ENCODE measurements at regions not wholly inside any gene's neighbourhood (a gene's known extent, or its start where the extent isn't known, plus 50 kb on each side); places are given as distances from the start of the nearest gene placed in this dataset.
"Not testable (repeated sequence)": the region's sequence is repeated elsewhere in the genome, so short reads cannot be mapped to it uniquely, and the experiment has no call there.

- H3K4me3 ChIP-seq (ENCODE audit: low read length); H3K27ac ChIP-seq (ENCODE audit: low read length); H3K27me3 ChIP-seq (ENCODE audit: control insufficient read depth, insufficient read depth, low read length); DNase-seq (ENCODE audit: low read depth, low spot score); H3K9me3 ChIP-seq (ENCODE audit: control insufficient read depth, insufficient read depth, low read length); H3K4me1 ChIP-seq (ENCODE audit: control insufficient read depth, insufficient read depth, low read length); H3K36me3 ChIP-seq (ENCODE audit: control insufficient read depth, insufficient read depth, low read length): not testable (repeated sequence)
- no CpG with 5 or more reads among the region's 5 CpGs for WGBS (ENCODE audit: insufficient coverage, insufficient read length)
These were observed 68.7 kb downstream of the PRKAB2 start for GRCh38 chr1:147103416-147104155.

GRCh38 chr1:147099192-147099591 is 73.1 kb downstream of the PRKAB2 start:
- DNase-seq (ENCODE audit: low read depth, low spot score) = no peak
- no peak overlapping the region for H3K4me3 ChIP-seq (ENCODE audit: low read length)
- H3K27ac ChIP-seq (ENCODE audit: low read length) = no peak overlapping the region
- WGBS (ENCODE audit: insufficient coverage, insufficient read length) = no CpG with 5 or more reads among the region's 6 CpGs
- no peaks in the 10 kb centered on the region for H3K36me3 ChIP-seq (ENCODE audit: control insufficient read depth, insufficient read depth, low read length)
- H3K9me3 ChIP-seq (ENCODE audit: control insufficient read depth, insufficient read depth, low read length) = no peaks in the 10 kb centered on the region
- no peaks in the 10 kb centered on the region for H3K27me3 ChIP-seq (ENCODE audit: control insufficient read depth, insufficient read depth, low read length)
- H3K4me1 ChIP-seq (ENCODE audit: control insufficient read depth, insufficient read depth, low read length) = no peaks in the 10 kb centered on the region

GRCh38 chr1:147098338-147098973 is 73.8 kb downstream of the PRKAB2 start:
- H3K4me1 ChIP-seq (ENCODE audit: control insufficient read depth, insufficient read depth, low read length); DNase-seq (ENCODE audit: low read depth, low spot score); H3K9me3 ChIP-seq (ENCODE audit: control insufficient read depth, insufficient read depth, low read length); H3K27ac ChIP-seq (ENCODE audit: low read length); H3K36me3 ChIP-seq (ENCODE audit: control insufficient read depth, insufficient read depth, low read length); H3K27me3 ChIP-seq (ENCODE audit: control insufficient read depth, insufficient read depth, low read length); H3K4me3 ChIP-seq (ENCODE audit: low read length): not testable (repeated sequence)
- no CpG with 5 or more reads among the region's 11 CpGs for WGBS (ENCODE audit: insufficient coverage, insufficient read length)

- WGBS (ENCODE audit: insufficient coverage, insufficient read length) = no CpG with 5 or more reads among the region's 4 CpGs
- Histone ChIP-seq H3K27ac (ENCODE audit: low read length) (no peak overlapping the region), H3K9me3 (ENCODE audit: control insufficient read depth, insufficient read depth, low read length) (no peaks in the 10 kb centered on the region), H3K36me3 (ENCODE audit: control insufficient read depth, insufficient read depth, low read length) (no peaks in the 10 kb centered on the region), H3K4me3 (ENCODE audit: low read length) (no peak overlapping the region), H3K4me1 (ENCODE audit: control insufficient read depth, insufficient read depth, low read length) (no peaks in the 10 kb centered on the region), H3K27me3 (ENCODE audit: control insufficient read depth, insufficient read depth, low read length) (no peaks in the 10 kb centered on the region)
- DNase-seq (ENCODE audit: low read depth, low spot score) = no peak
These were observed 76.6 kb downstream of the PRKAB2 start for GRCh38 chr1:147095691-147096090.

- no CpG with 5 or more reads among the region's 2 CpGs for WGBS (ENCODE audit: insufficient coverage, insufficient read length)
- Histone ChIP-seq H3K9me3 (ENCODE audit: control insufficient read depth, insufficient read depth, low read length) (no peaks in the 10 kb centered on the region), H3K27me3 (ENCODE audit: control insufficient read depth, insufficient read depth, low read length) (no peaks in the 10 kb centered on the region), H3K36me3 (ENCODE audit: control insufficient read depth, insufficient read depth, low read length) (no peaks in the 10 kb centered on the region), H3K27ac (ENCODE audit: low read length) (no peak overlapping the region), H3K4me3 (ENCODE audit: low read length) (no peak overlapping the region), H3K4me1 (ENCODE audit: control insufficient read depth, insufficient read depth, low read length) (no peaks in the 10 kb centered on the region)
- DNase-seq (ENCODE audit: low read depth, low spot score) = no peak
These were observed 80.5 kb downstream of the PRKAB2 start for GRCh38 chr1:147091801-147092200.

- no peaks in the 10 kb centered on the region for H3K9me3 ChIP-seq (ENCODE audit: control insufficient read depth, insufficient read depth, low read length)
- no peaks in the 10 kb centered on the region for H3K36me3 ChIP-seq (ENCODE audit: control insufficient read depth, insufficient read depth, low read length)
- no CpG with 5 or more reads among the region's 4 CpGs for WGBS (ENCODE audit: insufficient coverage, insufficient read length)
These were observed 82.8 kb downstream of the PRKAB2 start for GRCh38 chr1:147089457-147089856.

GRCh38 chr1:147086129-147086528 is 86.1 kb downstream of the PRKAB2 start:
- Histone ChIP-seq H3K27me3 (ENCODE audit: control insufficient read depth, insufficient read depth, low read length) (peaks cover 16% of the 10 kb centered on the region; the same call in 1 of the 2 replicates), H3K9me3 (ENCODE audit: control insufficient read depth, insufficient read depth, low read length) (no peaks in the 10 kb centered on the region)
- DNase-seq (ENCODE audit: low read depth, low spot score) = no peak

More at GRCh38 chr1:147089457-147089856, 82.8 kb downstream of the PRKAB2 start:
- Histone ChIP-seq H3K27me3 (ENCODE audit: control insufficient read depth, insufficient read depth, low read length) (no peaks in the 10 kb centered on the region), H3K27ac (ENCODE audit: low read length) (no peak overlapping the region), H3K4me1 (ENCODE audit: control insufficient read depth, insufficient read depth, low read length) (no peaks in the 10 kb centered on the region), H3K4me3 (ENCODE audit: low read length) (no peak overlapping the region)
- no peak for DNase-seq (ENCODE audit: low read depth, low spot score)

GRCh38 chr1:147084273-147085096 is 87.8 kb downstream of the PRKAB2 start:
- Histone ChIP-seq H3K9me3 (ENCODE audit: control insufficient read depth, insufficient read depth, low read length) (no peaks in the 10 kb centered on the region), H3K4me1 (ENCODE audit: control insufficient read depth, insufficient read depth, low read length) (no peaks in the 10 kb centered on the region), H3K27ac (ENCODE audit: low read length) (no peak overlapping the region), H3K4me3 (ENCODE audit: low read length) (peak overlapping the region; percentile 43; the same call in 1 of the 2 replicates), H3K36me3 (ENCODE audit: control insufficient read depth, insufficient read depth, low read length) (no peaks in the 10 kb centered on the region), H3K27me3 (ENCODE audit: control insufficient read depth, insufficient read depth, low read length) (peaks cover 32% of the 10 kb centered on the region)
- DNase-seq (ENCODE audit: low read depth, low spot score) = no peak
- WGBS (ENCODE audit: insufficient coverage, insufficient read length) = no CpG with 5 or more reads among the region's 51 CpGs

More at GRCh38 chr1:147086129-147086528, 86.1 kb downstream of the PRKAB2 start:
- Histone ChIP-seq H3K4me1 (ENCODE audit: control insufficient read depth, insufficient read depth, low read length) (no peaks in the 10 kb centered on the region), H3K36me3 (ENCODE audit: control insufficient read depth, insufficient read depth, low read length) (no peaks in the 10 kb centered on the region), H3K27ac (ENCODE audit: low read length) (no peak overlapping the region), H3K4me3 (ENCODE audit: low read length) (no peak overlapping the region)

- WGBS (ENCODE audit: insufficient coverage, insufficient read length) = no CpG with 5 or more reads among the region's 18 CpGs
- H3K4me3 ChIP-seq (ENCODE audit: low read length) = peak overlapping the region; percentile 20; the same call in 1 of the 2 replicates
- H3K36me3 ChIP-seq (ENCODE audit: control insufficient read depth, insufficient read depth, low read length) = no peaks in the 10 kb centered on the region
- H3K27me3 ChIP-seq (ENCODE audit: control insufficient read depth, insufficient read depth, low read length) = peaks cover 38% of the 10 kb centered on the region
- no peak for DNase-seq (ENCODE audit: low read depth, low spot score)
- H3K27ac ChIP-seq (ENCODE audit: low read length) = no peak overlapping the region
- H3K4me1 ChIP-seq (ENCODE audit: control insufficient read depth, insufficient read depth, low read length) = no peaks in the 10 kb centered on the region; the same call in 1 of the 2 replicates
- H3K9me3 ChIP-seq (ENCODE audit: control insufficient read depth, insufficient read depth, low read length) = no peaks in the 10 kb centered on the region
These were observed 88.4 kb downstream of the PRKAB2 start for GRCh38 chr1:147083919-147084272.

- peaks cover 2% of the 10 kb centered on the region; the same call in 1 of the 2 replicates for H3K4me1 ChIP-seq (ENCODE audit: control insufficient read depth, insufficient read depth, low read length)
- H3K36me3 ChIP-seq (ENCODE audit: control insufficient read depth, insufficient read depth, low read length) = no peaks in the 10 kb centered on the region
- peaks cover 69% of the 10 kb centered on the region for H3K27me3 ChIP-seq (ENCODE audit: control insufficient read depth, insufficient read depth, low read length)
- H3K9me3 ChIP-seq (ENCODE audit: control insufficient read depth, insufficient read depth, low read length) = no peaks in the 10 kb centered on the region
- no peak for DNase-seq (ENCODE audit: low read depth, low spot score)
- peak overlapping the region; percentile 5; the same call in 1 of the 2 replicates for H3K4me3 ChIP-seq (ENCODE audit: low read length)
- no peak overlapping the region for H3K27ac ChIP-seq (ENCODE audit: low read length)
- no CpG with 5 or more reads among the region's 28 CpGs for WGBS (ENCODE audit: insufficient coverage, insufficient read length)
These were observed 91.4 kb downstream of the PRKAB2 start for GRCh38 chr1:147080671-147081394.

Data from iPS DF 6.9 (cell line).